Left lung (tissue), 4 donors: ENCODE measurements at regions not wholly inside any gene's neighbourhood (a gene's known extent, or its start where the extent isn't known, plus 50 kb on each side); places are given as distances from the start of the nearest gene placed in this dataset.

ENCODE experiments used
- ATAC-seq: fragments of 200-7000 bp; cut with Tn5 transposase; one replicate; pipeline ENCODE4 v1.9.1; 2020; ENCODE audit warnings: moderate library complexity
- DNase-seq, 4 donors: peaks; one replicate each; pipeline ENCODE4 v3.0.0-alpha.2; 2013 to 2020
- H3K27ac ChIP-seq, 2 donors: fragments of 200-600 bp; sonication (generic) in 1 of 2; one replicate each; pipeline versions ENCODE4 v1.5.0 to v1.8.0; 2020 to 2021
- H3K27me3 ChIP-seq, 2 donors: fragments of 200-600 bp; sonication (generic) in 1 of 2; one replicate each; pipeline versions ENCODE4 v1.5.0 to v1.8.0; 2020 to 2021
- H3K36me3 ChIP-seq, 2 donors: fragments of 200-600 bp; sonication (generic) in 1 of 2; one replicate each; pipeline versions ENCODE4 v1.5.0 to v1.8.0; 2020 to 2021
- H3K4me1 ChIP-seq, 2 donors: fragments of 200-600 bp; one replicate each; pipeline ENCODE4 v1.8.0; 2021
- H3K4me3 ChIP-seq, 2 donors: fragments of 200-600 bp; sonication (generic) in 1 of 2; one replicate each; pipeline versions ENCODE4 v1.5.0 to v1.8.0; 2020 to 2021; ENCODE audit warnings: mild to moderate bottlenecking in 1 of 2
- H3K9me3 ChIP-seq, 2 donors: fragments of 200-600 bp; sonication (generic) in 1 of 2; one replicate each; pipeline versions ENCODE4 v1.5.0 to v1.8.0; 2020 to 2021
- intact Hi-C, 2 donors: fragments of 100-400 bp; cut with DNase I; formaldehyde crosslinking; loops; one replicate each; pipeline versions ENCODE4 v1.11.2 to v1.14.2; 2022
- TF ChIP-seq, protein P1 (sequence below), 2 donors: fragments of 200-600 bp; sonication (generic) in 1 of 2; IDR thresholded peaks; one replicate each; pipeline versions ENCODE4 v1.5.0 to v1.8.0; 2021; ENCODE audit warnings: antibody characterized with exemption in 2 of 2
- donor health status: DM: no; HTN: yes; CAD: no.
- donor health status: DM: no; HTN: no; CAD: no.

DNA sequence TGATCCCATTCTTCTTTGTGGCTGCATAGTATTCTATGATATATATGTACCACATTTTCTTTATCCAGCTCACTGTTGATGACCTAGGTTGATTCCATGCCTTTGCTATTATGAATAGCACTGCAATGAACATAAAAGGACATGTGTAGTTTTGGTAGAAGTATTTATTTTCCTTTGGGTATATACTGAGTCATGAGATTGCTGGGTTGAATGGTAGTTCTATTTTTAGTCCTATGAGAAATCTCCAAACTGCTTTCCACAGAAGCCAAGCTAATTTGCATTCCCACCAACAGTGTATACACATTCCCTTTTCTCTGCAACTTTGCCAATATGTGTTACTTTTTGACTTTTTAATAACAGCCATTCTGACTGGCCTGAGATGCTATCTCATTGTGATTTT is 278.3 kb downstream of the PCDH18 start:
- Histone ChIP-seq H3K4me3 (no peak overlapping the region), H3K27ac (no peak overlapping the region), H3K36me3 (no peaks in the 10 kb centered on the region), H3K9me3 (peaks cover 0 to 16% of the 10 kb centered on the region in 2 donors), H3K27me3 (no peaks in the 10 kb centered on the region), H3K4me1 (no peaks in the 10 kb centered on the region)
- intact Hi-C loops, result no loop called here
- DNase-seq (no peak), ATAC-seq (no peak)
- TF ChIP-seq, protein P1, sequence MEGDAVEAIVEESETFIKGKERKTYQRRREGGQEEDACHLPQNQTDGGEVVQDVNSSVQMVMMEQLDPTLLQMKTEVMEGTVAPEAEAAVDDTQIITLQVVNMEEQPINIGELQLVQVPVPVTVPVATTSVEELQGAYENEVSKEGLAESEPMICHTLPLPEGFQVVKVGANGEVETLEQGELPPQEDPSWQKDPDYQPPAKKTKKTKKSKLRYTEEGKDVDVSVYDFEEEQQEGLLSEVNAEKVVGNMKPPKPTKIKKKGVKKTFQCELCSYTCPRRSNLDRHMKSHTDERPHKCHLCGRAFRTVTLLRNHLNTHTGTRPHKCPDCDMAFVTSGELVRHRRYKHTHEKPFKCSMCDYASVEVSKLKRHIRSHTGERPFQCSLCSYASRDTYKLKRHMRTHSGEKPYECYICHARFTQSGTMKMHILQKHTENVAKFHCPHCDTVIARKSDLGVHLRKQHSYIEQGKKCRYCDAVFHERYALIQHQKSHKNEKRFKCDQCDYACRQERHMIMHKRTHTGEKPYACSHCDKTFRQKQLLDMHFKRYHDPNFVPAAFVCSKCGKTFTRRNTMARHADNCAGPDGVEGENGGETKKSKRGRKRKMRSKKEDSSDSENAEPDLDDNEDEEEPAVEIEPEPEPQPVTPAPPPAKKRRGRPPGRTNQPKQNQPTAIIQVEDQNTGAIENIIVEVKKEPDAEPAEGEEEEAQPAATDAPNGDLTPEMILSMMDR (IDR thresholded peaks at IDR 0.05), result no peak

DNA sequence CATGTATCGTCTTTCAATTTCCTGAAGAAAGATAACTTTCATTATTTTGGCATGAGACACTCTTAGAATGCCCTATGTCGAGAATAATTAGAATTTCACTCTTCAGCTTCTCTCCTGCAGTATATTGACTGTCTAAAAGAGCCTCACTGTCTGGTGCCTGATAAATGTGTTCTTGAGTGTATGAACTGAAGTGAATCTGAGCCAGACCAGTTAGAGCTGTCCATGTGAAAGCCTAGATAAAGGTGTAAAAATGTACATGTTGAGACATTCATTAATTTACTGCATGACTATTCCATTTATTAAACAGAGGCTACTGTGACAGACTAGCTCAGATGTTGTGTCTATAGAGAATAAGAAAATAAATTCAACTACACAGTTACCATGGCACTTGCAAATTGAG is 283.2 kb downstream of the PCDH18 start:
- intact Hi-C loops, result no loop called here
- Histone ChIP-seq H3K27ac (no peak overlapping the region), H3K27me3 (no peaks in the 10 kb centered on the region), H3K4me1 (no peaks in the 10 kb centered on the region), H3K4me3 (no peak overlapping the region), H3K9me3 (peaks cover 0 to 3% of the 10 kb centered on the region in 2 donors), H3K36me3 (no peaks in the 10 kb centered on the region)
- TF ChIP-seq, protein P1 (IDR thresholded peaks at IDR 0.05), result no peak
- DNase-seq, result no peak
- ATAC-seq, result no peak

DNA sequence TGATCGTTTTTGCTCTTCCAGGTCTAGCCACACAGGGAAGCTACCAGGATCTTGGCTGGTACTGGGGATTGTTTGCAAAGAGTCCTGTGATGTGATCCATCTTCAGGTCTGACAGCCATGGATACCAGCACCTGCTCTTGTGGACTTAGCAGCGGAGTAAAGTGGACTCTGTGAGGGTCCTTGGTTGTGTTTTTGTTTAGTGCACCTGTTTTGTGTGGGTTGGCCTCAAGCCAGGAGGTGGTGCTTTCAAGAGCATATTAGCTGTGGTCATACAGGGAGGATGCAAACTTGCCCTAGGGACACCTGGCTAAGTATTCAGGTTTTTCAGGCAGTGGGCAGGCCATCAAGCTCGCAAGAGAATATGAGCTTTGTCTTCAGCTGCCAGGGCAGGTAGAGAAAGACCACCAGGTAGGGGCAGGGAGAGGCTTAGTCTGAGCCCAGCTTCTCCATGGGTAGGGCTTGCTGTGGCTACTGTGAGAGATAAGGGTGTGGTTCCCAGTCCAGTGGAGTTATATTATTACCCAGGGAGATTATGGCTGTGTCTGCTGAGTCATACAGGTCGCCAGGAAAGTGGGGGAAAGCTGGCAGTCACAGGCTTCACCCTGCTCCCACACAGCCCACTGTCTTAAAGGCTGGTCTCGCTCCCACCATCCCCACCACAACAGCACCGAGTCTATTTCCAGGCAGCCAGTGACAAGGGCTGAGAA is 293.7 kb downstream of the PCDH18 start:
- no peak overlapping the region for H3K27ac ChIP-seq
- no peaks in the 10 kb centered on the region for H3K4me1 ChIP-seq
- H3K4me3 ChIP-seq, result no peak overlapping the region
- H3K9me3 ChIP-seq, result no peaks in the 10 kb centered on the region
- ATAC-seq (no peak), DNase-seq (no peak)
- H3K36me3 ChIP-seq, result no peaks in the 10 kb centered on the region
- H3K27me3 ChIP-seq, result no peaks in the 10 kb centered on the region
- TF ChIP-seq, protein P1 (IDR thresholded peaks at IDR 0.05), result no peak
- intact Hi-C loops, result no loop called here

DNA sequence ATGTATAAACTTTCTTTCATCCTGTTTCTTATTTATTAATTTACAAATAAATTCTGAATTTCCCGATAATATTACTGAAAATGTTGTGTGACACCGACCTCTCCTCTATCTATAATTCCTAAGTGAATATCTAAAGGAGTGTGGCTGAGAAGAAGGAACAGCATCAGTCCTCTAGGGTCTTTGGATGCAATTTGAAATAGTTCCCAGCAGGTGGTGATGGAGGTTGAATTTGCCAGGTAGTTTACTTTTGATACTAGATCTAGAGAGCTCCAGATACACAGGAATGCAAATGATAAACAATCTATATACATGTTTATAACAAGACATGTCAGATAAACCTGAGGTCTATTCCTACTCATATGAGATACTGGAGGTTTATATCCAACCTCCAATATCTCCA is 305.4 kb downstream of the PCDH18 start:
- Histone ChIP-seq H3K27me3 (no peaks in the 10 kb centered on the region), H3K4me1 (no peaks in the 10 kb centered on the region), H3K4me3 (no peak overlapping the region), H3K27ac (no peak overlapping the region), H3K36me3 (no peaks in the 10 kb centered on the region), H3K9me3 (peaks cover 0 to 6% of the 10 kb centered on the region in 2 donors)
- ATAC-seq, result no peak
- no peak for DNase-seq
- intact Hi-C loops, result no loop called here
- TF ChIP-seq, protein P1 (IDR thresholded peaks at IDR 0.05), result no peak

DNA sequence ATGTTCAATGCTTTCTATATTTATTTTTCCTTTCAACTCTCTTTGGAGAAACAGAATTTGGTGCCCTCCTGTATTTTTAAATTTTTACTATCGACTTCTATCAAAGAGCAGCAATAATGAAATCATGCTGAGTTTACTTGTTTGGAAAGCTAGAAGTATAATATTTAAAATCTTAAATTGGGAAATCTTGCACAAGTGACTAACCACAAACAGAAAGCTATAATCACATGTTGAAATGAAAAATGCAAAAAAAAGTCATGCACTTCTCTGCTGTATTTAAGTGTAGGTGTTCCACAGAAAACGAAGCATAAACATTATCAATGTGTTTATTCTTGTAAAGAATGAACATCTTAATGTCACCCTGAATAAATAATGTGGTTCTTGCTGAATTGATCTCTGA is 306.1 kb downstream of the PCDH18 start:
- TF ChIP-seq, protein P1 (IDR thresholded peaks at IDR 0.05), result no peak
- H3K4me3 ChIP-seq, result no peak overlapping the region
- no peaks in the 10 kb centered on the region for H3K4me1 ChIP-seq
- no peak for DNase-seq
- H3K36me3 ChIP-seq, result no peaks in the 10 kb centered on the region
- H3K27ac ChIP-seq, result no peak overlapping the region
- H3K9me3 ChIP-seq, result peaks cover 0 to 6% of the 10 kb centered on the region in 2 donors
- no peaks in the 10 kb centered on the region for H3K27me3 ChIP-seq
- intact Hi-C loops, result no loop called here
- ATAC-seq, result no peak
